ENCODE measurements at regions not wholly inside any gene's neighbourhood (a gene's known extent, or its start where the extent isn't known, plus 50 kb on each side); places are given as distances from the start of the nearest gene placed in this dataset.
"Not testable (repeated sequence)": the region's sequence is repeated elsewhere in the genome, so short reads cannot be mapped to it uniquely, and the experiment has no call there.

GRCh38 chr2:155494744-155495143 is 796.2 kb downstream of the KCNJ3 start:
- DNase-seq (ENCODE audit: insufficient read length, low spot score): no peak
- TF ChIP-seq, protein P1, sequence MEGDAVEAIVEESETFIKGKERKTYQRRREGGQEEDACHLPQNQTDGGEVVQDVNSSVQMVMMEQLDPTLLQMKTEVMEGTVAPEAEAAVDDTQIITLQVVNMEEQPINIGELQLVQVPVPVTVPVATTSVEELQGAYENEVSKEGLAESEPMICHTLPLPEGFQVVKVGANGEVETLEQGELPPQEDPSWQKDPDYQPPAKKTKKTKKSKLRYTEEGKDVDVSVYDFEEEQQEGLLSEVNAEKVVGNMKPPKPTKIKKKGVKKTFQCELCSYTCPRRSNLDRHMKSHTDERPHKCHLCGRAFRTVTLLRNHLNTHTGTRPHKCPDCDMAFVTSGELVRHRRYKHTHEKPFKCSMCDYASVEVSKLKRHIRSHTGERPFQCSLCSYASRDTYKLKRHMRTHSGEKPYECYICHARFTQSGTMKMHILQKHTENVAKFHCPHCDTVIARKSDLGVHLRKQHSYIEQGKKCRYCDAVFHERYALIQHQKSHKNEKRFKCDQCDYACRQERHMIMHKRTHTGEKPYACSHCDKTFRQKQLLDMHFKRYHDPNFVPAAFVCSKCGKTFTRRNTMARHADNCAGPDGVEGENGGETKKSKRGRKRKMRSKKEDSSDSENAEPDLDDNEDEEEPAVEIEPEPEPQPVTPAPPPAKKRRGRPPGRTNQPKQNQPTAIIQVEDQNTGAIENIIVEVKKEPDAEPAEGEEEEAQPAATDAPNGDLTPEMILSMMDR (IDR thresholded peaks at IDR 0.05; ENCODE audit: insufficient read depth, missing control alignments): no peak
- no peak for FAIRE-seq

GRCh38 chr2:155485141-155485842 is 786.8 kb downstream of the KCNJ3 start:
- FAIRE-seq (no peak), DNase-seq (ENCODE audit: insufficient read length, low spot score) (no peak)
- TF ChIP-seq, protein P1 (IDR thresholded peaks at IDR 0.05; ENCODE audit: insufficient read depth, missing control alignments): no peak

- TF ChIP-seq, protein P1 (IDR thresholded peaks at IDR 0.05; ENCODE audit: insufficient read depth, missing control alignments): no peak
- DNase-seq (ENCODE audit: insufficient read length, low spot score): no peak
- no peak for FAIRE-seq
These were observed 782.6 kb downstream of the KCNJ3 start for GRCh38 chr2:155481141-155481540.

- DNase-seq (ENCODE audit: insufficient read length, low spot score); FAIRE-seq: not testable (repeated sequence)
These were observed 773.5 kb downstream of the KCNJ3 start for GRCh38 chr2:155472018-155472417.

DNA sequence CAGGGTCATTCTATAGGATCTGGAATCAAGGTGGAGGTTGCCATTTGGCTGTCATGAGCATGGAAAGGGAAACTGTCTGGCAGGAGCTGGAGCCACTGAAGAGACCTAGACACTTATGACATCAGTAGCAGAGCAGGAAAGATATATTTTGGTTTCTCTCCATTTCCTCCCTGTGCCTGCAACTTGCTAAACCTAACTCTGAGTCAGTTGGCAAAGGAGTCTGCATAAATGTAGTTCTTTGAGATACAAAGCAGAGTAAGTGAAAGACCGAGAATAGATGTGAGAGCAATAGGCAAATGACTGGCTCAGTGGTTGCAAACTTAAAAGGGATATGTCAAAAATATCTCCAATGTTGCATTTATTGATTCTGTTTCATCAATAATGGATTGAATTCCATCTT is 757.7 kb downstream of the KCNJ3 start:
- no peak for FAIRE-seq
- TF ChIP-seq, protein P1 (IDR thresholded peaks at IDR 0.05; ENCODE audit: insufficient read depth, missing control alignments): no peak

GRCh38 chr2:155442755-155443372 is 744.4 kb downstream of the KCNJ3 start:
- FAIRE-seq (no peak), DNase-seq (ENCODE audit: insufficient read length, low spot score) (no peak)
- TF ChIP-seq, protein P1 (IDR thresholded peaks at IDR 0.05; ENCODE audit: insufficient read depth, missing control alignments): no peak

More for the DNA sequence above, 757.7 kb downstream of the KCNJ3 start:
- DNase-seq (ENCODE audit: insufficient read length, low spot score): no peak

DNA sequence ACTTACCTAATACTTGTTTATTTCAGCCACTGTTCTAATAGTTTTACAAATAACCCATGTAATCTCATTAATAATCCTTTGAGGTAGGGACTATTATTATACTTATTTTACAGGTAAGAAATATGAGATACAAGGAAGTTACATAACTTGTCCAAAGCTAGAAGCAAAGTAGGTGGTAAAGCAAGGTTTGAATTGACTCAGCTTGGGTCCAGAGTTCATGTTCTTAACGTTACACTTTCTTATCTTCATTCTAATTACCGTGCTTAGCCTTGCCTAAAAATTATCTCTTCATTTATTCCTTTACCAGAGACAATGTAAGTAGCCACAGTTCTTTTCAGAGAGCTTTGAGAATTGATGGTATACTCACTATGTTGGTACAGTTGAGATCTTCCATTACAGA is 743.6 kb downstream of the KCNJ3 start:
- FAIRE-seq: no peak
- no peak for DNase-seq (ENCODE audit: insufficient read length, low spot score)
- TF ChIP-seq, protein P1 (IDR thresholded peaks at IDR 0.05; ENCODE audit: insufficient read depth, missing control alignments): no peak

All from D721Med (cell line).